ENCODE measurements at regions not wholly inside any gene's neighbourhood (a gene's known extent, or its start where the extent isn't known, plus 50 kb on each side); places are given as distances from the start of the nearest gene placed in this dataset.
A peak's percentile ranks its signal among the peaks of the same experiment; 100 is the strongest.

GRCh38 chr9:18136354-18136994 is 337.5 kb upstream of the ADAMTSL1 start:
- no peaks in the 10 kb centered on the region for H3K36me3 ChIP-seq (ENCODE audit: control insufficient read depth, insufficient read depth, low read length)
- intact Hi-C loops (cut with micrococcal nuclease; ENCODE audit: unreplicated experiment), result no loop called here
- no peak for DNase-seq
- no TSS peak for BruUV-seq (replicated peaks)
- no peaks in the 10 kb centered on the region for H3K27me3 Mint-ChIP-seq (ENCODE audit: insufficient read depth, unreplicated experiment)
- no peaks in the 10 kb centered on the region for H3K27me3 ChIP-seq (replicated peaks; ENCODE audit: control insufficient read depth, insufficient read depth, low read length)
- no peak for TF ChIP-seq CTCF (IDR thresholded peaks at IDR 0.05; ENCODE audit: insufficient read depth in 1 of 2, low read depth in 1 of 2, low read length in 1 of 2, severe bottlenecking in 1 of 2, unreplicated experiment in 1 of 2)
- no peaks in the 10 kb centered on the region for H3K9me3 Mint-ChIP-seq (ENCODE audit: unreplicated experiment)
- no peaks in the 10 kb centered on the region for H3K4me1 ChIP-seq
- H3K9me3 ChIP-seq, result no peaks in the 10 kb centered on the region
- no peak overlapping the region for H3K27ac Mint-ChIP-seq (ENCODE audit: unreplicated experiment)
- H3K4me3 ChIP-seq (ENCODE audit: low read depth, low read length), result no peak overlapping the region
- no peaks in the 10 kb centered on the region for H3K4me1 Mint-ChIP-seq (ENCODE audit: low read depth, unreplicated experiment)
- ChIA-PET CTCF (no interaction called here), POLR2A (no interaction called here)
- no peak overlapping the region for H3K4me3 Mint-ChIP-seq (ENCODE audit: unreplicated experiment)
- no peaks in the 10 kb centered on the region for H3K36me3 Mint-ChIP-seq (ENCODE audit: insufficient read depth, unreplicated experiment)

- intact Hi-C loops (cut with micrococcal nuclease; ENCODE audit: unreplicated experiment), result no loop called here
- H3K4me1 ChIP-seq, result no peaks in the 10 kb centered on the region
- no peaks in the 10 kb centered on the region for H3K4me1 Mint-ChIP-seq (ENCODE audit: low read depth, unreplicated experiment)
- H3K9me3 ChIP-seq, result no peaks in the 10 kb centered on the region
- BruUV-seq (replicated peaks), result no TSS peak
- no peak overlapping the region for H3K4me3 Mint-ChIP-seq (ENCODE audit: unreplicated experiment)
- H3K9me3 Mint-ChIP-seq (ENCODE audit: unreplicated experiment), result no peaks in the 10 kb centered on the region
- no peaks in the 10 kb centered on the region for H3K36me3 ChIP-seq (ENCODE audit: control insufficient read depth, insufficient read depth, low read length)
- CTCF ChIA-PET, result interaction anchor here (0.6 kb wide), 1 partner anchor 252 kb away, joined by 4 read pairs; no protein-coding TSS in a partner anchor
- H3K4me3 ChIP-seq (ENCODE audit: low read depth, low read length), result no peak overlapping the region
- no peaks in the 10 kb centered on the region for H3K36me3 Mint-ChIP-seq (ENCODE audit: insufficient read depth, unreplicated experiment)
- no peak for TF ChIP-seq CTCF (IDR thresholded peaks at IDR 0.05; ENCODE audit: insufficient read depth in 1 of 2, low read depth in 1 of 2, low read length in 1 of 2, severe bottlenecking in 1 of 2, unreplicated experiment in 1 of 2)
- peak in 1 of 2 experiments; percentile 2 for DNase-seq
- H3K27me3 Mint-ChIP-seq (ENCODE audit: insufficient read depth, unreplicated experiment), result no peaks in the 10 kb centered on the region
- no peak overlapping the region for H3K27ac Mint-ChIP-seq (ENCODE audit: unreplicated experiment)
- H3K27me3 ChIP-seq (replicated peaks; ENCODE audit: control insufficient read depth, insufficient read depth, low read length), result no peaks in the 10 kb centered on the region
- POLR2A ChIA-PET, result no interaction called here
Measured at GRCh38 chr9:18137815-18138214, 336.1 kb upstream of the ADAMTSL1 start.

- Mint-ChIP-seq H3K27me3 (ENCODE audit: insufficient read depth, unreplicated experiment) (no peaks in the 10 kb centered on the region), H3K27ac (ENCODE audit: unreplicated experiment) (no peak overlapping the region), H3K36me3 (ENCODE audit: insufficient read depth, unreplicated experiment) (no peaks in the 10 kb centered on the region), H3K4me1 (ENCODE audit: low read depth, unreplicated experiment) (no peaks in the 10 kb centered on the region), H3K9me3 (ENCODE audit: unreplicated experiment) (no peaks in the 10 kb centered on the region), H3K4me3 (ENCODE audit: unreplicated experiment) (no peak overlapping the region)
- no peak for TF ChIP-seq CTCF (IDR thresholded peaks at IDR 0.05; ENCODE audit: insufficient read depth in 1 of 2, low read depth in 1 of 2, low read length in 1 of 2, severe bottlenecking in 1 of 2, unreplicated experiment in 1 of 2)
- H3K9me3 ChIP-seq, result no peaks in the 10 kb centered on the region
- ChIA-PET CTCF (no interaction called here), POLR2A (no interaction called here)
- intact Hi-C loops (cut with micrococcal nuclease; ENCODE audit: unreplicated experiment), result no loop called here
- no peaks in the 10 kb centered on the region for H3K4me1 ChIP-seq
- no peaks in the 10 kb centered on the region for H3K36me3 ChIP-seq (ENCODE audit: control insufficient read depth, insufficient read depth, low read length)
- no peaks in the 10 kb centered on the region for H3K27me3 ChIP-seq (replicated peaks; ENCODE audit: control insufficient read depth, insufficient read depth, low read length)
- no TSS peak for BruUV-seq (replicated peaks)
- no peak overlapping the region for H3K4me3 ChIP-seq (ENCODE audit: low read depth, low read length)
- no peak for DNase-seq
Measured at GRCh38 chr9:18138656-18139055, 335.3 kb upstream of the ADAMTSL1 start.
